HG02798 (cell line): ENCODE measurements at regions not wholly inside any gene's neighbourhood (a gene's known extent, or its start where the extent isn't known, plus 50 kb on each side); places are given as distances from the start of the nearest gene placed in this dataset.
"Not testable (repeated sequence)": the region's sequence is repeated elsewhere in the genome, so short reads cannot be mapped to it uniquely, and the experiment has no call there.

ENCODE experiments used
- ATAC-seq: cut with Tn5 transposase; IDR thresholded peaks from one replicate; pipeline ENCODE4 v1.9.1; 2021; ENCODE audit warnings: mild to moderate bottlenecking; ENCODE audit not compliant: unreplicated experiment, poor library complexity

DNA sequence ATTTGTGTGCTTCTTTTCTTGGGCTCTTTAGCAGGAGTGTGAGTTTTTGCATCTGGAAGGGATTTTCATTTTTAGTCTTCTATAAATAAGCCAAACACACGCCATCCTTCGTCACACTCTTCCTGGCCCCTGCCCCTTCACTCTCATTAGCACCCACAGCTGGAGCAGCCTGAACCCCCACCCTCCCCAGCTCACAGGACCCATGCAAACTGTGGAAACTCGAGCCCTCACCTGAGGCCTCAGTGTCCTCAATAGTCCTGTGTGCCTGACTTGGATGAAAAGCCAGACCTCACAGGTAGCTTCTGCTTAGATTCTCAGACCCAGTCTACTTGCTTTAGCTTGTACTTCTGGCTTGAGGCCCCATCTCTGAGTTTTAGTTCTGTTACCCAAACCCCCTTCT, 167.9 kb downstream of the MTHFS start:
- ATAC-seq, result no peak

DNA sequence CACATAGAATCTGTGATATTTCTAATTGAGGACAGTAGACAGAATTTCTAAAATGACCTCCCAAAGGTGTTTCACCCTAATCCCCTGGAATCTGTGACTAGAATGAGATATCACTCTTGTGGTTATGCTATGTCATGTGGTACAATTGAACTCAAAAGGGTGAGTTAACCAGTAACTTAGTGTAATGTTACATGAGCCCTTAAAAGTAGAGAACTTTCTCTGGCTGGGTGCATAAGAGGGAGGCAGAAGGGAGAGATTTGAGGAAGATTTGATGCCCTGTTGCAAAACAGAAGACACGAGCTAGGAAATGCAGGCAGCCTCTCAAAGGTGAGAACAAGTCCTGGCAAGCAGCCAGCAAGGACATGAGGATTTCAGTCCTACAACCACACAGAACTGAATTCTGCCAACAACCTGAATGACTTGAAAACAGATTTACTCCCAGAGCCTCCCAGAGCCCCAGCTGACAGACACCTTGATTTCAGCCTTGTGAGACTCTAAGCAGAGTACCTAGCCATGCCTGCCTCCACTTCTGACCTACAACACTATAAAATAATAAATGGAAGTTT, 160.3 kb downstream of the MTHFS start:
- no peak for ATAC-seq

GRCh38 chr15:79738143-79738542, 158.7 kb downstream of the MTHFS start:
- ATAC-seq, result no peak

GRCh38 chr15:79740561-79740960, 156.3 kb downstream of the MTHFS start:
- no peak for ATAC-seq

DNA sequence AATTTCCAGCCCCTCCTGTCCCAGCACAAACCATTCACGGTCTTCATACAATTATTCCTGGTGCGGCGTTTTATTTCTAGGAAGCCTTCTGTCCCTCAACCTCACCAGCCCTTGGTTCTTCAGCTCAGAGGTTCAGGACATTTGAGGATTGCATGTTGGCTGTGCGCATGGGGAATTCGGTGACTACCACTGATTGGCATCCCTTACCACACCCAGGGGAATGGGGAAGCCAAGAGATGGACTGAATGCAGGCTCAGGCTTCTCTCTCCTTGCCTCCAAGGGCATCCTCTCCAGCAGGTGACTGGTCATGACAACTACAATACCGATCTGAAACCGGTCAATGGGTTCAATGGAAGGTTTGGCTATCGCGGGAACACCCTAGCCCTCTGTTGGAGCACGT, 153.8 kb downstream of the MTHFS start:
- ATAC-seq, result no peak

DNA sequence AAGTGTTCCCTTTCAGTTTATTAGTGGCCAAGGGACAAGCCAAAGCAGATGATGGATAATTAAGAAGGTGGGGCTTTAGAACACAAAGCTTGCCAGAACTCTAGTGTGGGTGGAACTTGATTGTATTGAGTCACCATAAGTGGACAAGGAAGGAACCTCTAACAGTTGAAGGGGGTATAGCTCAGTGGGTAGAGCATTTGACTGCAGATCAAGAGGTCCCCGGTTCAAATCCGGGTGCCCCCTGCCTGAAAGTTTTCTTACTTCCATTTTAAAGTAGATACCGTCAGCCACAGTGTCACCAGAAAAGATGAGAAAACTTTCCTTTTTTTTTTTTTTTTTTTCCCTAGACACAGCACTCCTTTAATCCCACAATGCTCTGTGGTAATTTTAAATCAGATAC, 152.3 kb downstream of the MTHFS start:
- ATAC-seq, result not testable (repeated sequence)

GRCh38 chr15:79756365-79756764, 140.4 kb downstream of the MTHFS start:
- ATAC-seq, result no peak

- ATAC-seq, result no peak
These were observed 131.7 kb downstream of the MTHFS start for GRCh38 chr15:79765081-79765480.

DNA sequence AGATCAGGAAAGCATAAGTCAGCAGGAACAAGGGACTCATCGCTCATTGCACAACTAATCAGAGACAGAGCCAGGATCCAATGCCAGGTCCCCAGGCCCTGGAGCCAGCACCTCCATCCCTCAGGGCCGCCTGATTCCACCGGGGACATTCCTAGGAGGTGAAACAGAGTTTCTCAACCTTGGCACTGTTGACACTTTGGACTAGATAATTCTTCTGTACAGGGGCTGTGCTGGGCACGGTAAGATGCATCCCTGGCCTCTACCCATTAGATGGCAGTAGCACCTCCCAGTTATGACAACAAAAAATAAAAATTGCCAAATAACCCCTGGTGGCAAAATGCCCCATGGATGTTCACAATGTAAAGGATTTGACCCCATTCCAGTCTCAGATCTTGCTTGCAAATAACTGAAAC, 127.7 kb downstream of the MTHFS start:
- ATAC-seq, result no peak

- ATAC-seq, result no peak
These were observed 126.7 kb downstream of the MTHFS start for GRCh38 chr15:79769933-79770759.

- no peak for ATAC-seq
These were observed 123.7 kb downstream of the MTHFS start for GRCh38 chr15:79773128-79773527.

GRCh38 chr15:79775821-79776220, 121.0 kb downstream of the MTHFS start:
- ATAC-seq, result no peak

DNA sequence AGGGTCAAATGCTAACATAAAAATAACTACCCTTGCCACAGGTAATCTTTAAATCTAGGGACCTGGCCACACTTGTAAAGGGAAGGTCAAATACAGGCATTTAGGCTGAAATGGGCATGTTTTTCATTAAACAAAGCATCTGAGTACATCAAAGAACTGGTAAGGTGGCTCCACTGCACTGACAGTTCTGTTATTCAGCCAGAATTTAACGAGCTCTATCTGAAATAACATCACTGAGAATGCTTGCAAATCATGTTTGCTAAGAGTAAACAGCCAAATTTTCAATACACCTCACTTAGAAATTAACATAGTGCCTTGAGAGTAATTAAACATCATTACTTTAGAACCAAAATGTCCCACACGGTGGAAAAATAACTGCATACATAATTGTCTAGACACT, 118.9 kb downstream of the MTHFS start:
- no peak for ATAC-seq

GRCh38 chr15:79778378-79778990, 118.3 kb downstream of the MTHFS start:
- ATAC-seq, result no peak

DNA sequence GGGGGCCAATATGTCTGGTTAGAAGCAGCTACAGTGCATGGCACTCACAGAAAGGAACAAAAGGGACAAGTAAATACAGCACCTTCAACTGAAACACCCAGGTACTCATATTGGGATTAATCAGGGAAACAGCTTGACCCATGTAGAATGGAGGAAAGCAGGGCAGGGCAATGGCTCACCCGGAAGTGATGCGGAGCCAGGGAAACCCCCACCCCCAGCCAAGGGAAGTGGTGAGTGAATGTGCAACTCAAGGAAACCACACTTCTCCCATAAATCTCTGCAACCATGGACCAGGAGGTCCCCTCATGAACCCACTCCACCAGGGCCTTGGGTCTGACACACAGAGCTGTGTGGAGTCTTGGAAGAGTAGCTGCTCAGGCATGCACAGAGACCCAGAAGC, 117.1 kb downstream of the MTHFS start:
- no peak for ATAC-seq

DNA sequence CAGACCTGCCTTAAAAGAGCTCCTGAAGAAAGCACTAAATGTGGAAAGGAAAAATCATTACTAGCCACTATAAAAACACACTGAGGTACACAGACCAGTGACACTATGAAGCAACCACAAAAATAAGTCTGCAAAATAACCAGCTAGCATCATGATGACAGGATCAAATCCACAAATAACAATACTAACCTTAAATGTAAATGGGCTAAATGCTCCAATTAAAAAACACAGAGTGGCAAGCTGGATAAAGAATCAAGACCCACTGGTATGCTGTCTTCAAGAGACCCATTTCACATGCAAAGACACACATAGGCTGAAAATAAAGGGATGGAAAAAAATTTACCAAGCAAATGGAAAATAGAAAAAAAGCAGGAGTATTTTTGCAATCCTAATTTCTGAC, 114.5 kb downstream of the MTHFS start:
- ATAC-seq, result not testable (repeated sequence)
